KG1 (cell line): ENCODE measurements at regions not wholly inside any gene's neighbourhood (a gene's known extent, or its start where the extent isn't known, plus 50 kb on each side); places are given as distances from the start of the nearest gene placed in this dataset.

Source experiments
- DNase-seq: peaks from one replicate; lab custom pipeline; 2025; lab: John Stamatoyannopoulos, UW

GRCh38 chr1:38111589-38111988 lies 65.0 kb upstream of the POU3F1 start:
- DNase-seq, result no peak

- DNase-seq, result no peak
Observed at GRCh38 chr1:38105267-38105666, 58.7 kb upstream of the POU3F1 start.

- DNase-seq, result no peak
Observed at GRCh38 chr1:38102636-38103035, 56.0 kb upstream of the POU3F1 start.

- DNase-seq, result no peak
Observed at GRCh38 chr1:38101037-38101785, 54.6 kb upstream of the POU3F1 start.

GRCh38 chr1:38098101-38098847 lies 51.7 kb upstream of the POU3F1 start:
- no peak for DNase-seq

GRCh38 chr1:38097284-38097898 lies 50.8 kb upstream of the POU3F1 start:
- DNase-seq, result no peak
